ENCODE measurements at regions not wholly inside any gene's neighbourhood (a gene's known extent, or its start where the extent isn't known, plus 50 kb on each side); places are given as distances from the start of the nearest gene placed in this dataset.

- no peaks in the 10 kb centered on the region for H3K4me1 ChIP-seq
- H3K4me3 ChIP-seq (replicated peaks in 1 of 3): no peak overlapping the region
- intact Hi-C loops (cut with DNase I): no loop called here
- TF ChIP-seq CTCF (IDR thresholded peaks at IDR 0.05): no peak
- no peaks in the 10 kb centered on the region for H3K9me3 ChIP-seq
- no peaks in the 10 kb centered on the region for H3K36me3 ChIP-seq
- WGBS, 2 donors: 50 to 54% methylated on average over 1 of the region's 1 CpG
- no peak overlapping the region for H3K27ac ChIP-seq
- DNase-seq: no peak
- no peaks in the 10 kb centered on the region for H3K27me3 ChIP-seq
Measured at GRCh38 chrX:127596882-127597281, 455.3 kb downstream of the ACTRT1 start.

GRCh38 chrX:127578395-127578794, 473.8 kb downstream of the ACTRT1 start:
- no peaks in the 10 kb centered on the region for H3K4me1 ChIP-seq
- no peak overlapping the region for H3K27ac ChIP-seq
- intact Hi-C loops (cut with DNase I): no loop called here
- no peaks in the 10 kb centered on the region for H3K9me3 ChIP-seq
- no peaks in the 10 kb centered on the region for H3K36me3 ChIP-seq
- TF ChIP-seq POLR2A (IDR thresholded peaks at IDR 0.05): no peak
- TF ChIP-seq CTCF (IDR thresholded peaks at IDR 0.05): no peak
- H3K4me3 ChIP-seq (replicated peaks in 1 of 3): no peak overlapping the region
- DNase-seq: no peak
- no peaks in the 10 kb centered on the region for H3K27me3 ChIP-seq
- 100% methylated on average over 1 of the region's 1 CpG; no CpG with 5 or more reads in 1 of the 2 donors for WGBS, 2 donors

GRCh38 chrX:127577884-127578283, 474.3 kb downstream of the ACTRT1 start:
- DNase-seq: no peak
- intact Hi-C loops (cut with DNase I): no loop called here
- WGBS, 2 donors: 69 to 94% methylated on average over 6 of the region's 6 CpGs
- Histone ChIP-seq H3K27ac (no peak overlapping the region), H3K27me3 (no peaks in the 10 kb centered on the region), H3K9me3 (no peaks in the 10 kb centered on the region), H3K4me1 (no peaks in the 10 kb centered on the region), H3K36me3 (no peaks in the 10 kb centered on the region), H3K4me3 (replicated peaks in 1 of 3) (no peak overlapping the region)
- TF ChIP-seq CTCF (IDR thresholded peaks at IDR 0.05): no peak
- TF ChIP-seq POLR2A (IDR thresholded peaks at IDR 0.05): no peak

GRCh38 chrX:127574829-127575228, 477.4 kb downstream of the ACTRT1 start:
- Histone ChIP-seq H3K36me3 (no peaks in the 10 kb centered on the region), H3K4me3 (replicated peaks in 1 of 3) (no peak overlapping the region), H3K4me1 (no peaks in the 10 kb centered on the region), H3K9me3 (no peaks in the 10 kb centered on the region), H3K27me3 (no peaks in the 10 kb centered on the region), H3K27ac (no peak overlapping the region)
- no peak for TF ChIP-seq CTCF (IDR thresholded peaks at IDR 0.05)
- no peak for TF ChIP-seq POLR2A (IDR thresholded peaks at IDR 0.05)
- DNase-seq: no peak
- 21 to 53% methylated on average over 4 to 5 of the region's 7 CpGs for WGBS, 2 donors
- intact Hi-C loops (cut with DNase I): no loop called here

GRCh38 chrX:127572471-127572870, 479.7 kb downstream of the ACTRT1 start:
- Histone ChIP-seq H3K27ac (no peak overlapping the region), H3K27me3 (no peaks in the 10 kb centered on the region), H3K4me3 (replicated peaks in 1 of 3) (no peak overlapping the region), H3K36me3 (no peaks in the 10 kb centered on the region), H3K9me3 (no peaks in the 10 kb centered on the region), H3K4me1 (no peaks in the 10 kb centered on the region)
- no peak for DNase-seq
- 0 to 91% methylated on average over 1 of the region's 1 CpG for WGBS, 2 donors
- intact Hi-C loops (cut with DNase I): no loop called here
- TF ChIP-seq CTCF (IDR thresholded peaks at IDR 0.05): no peak
- no peak for TF ChIP-seq POLR2A (IDR thresholded peaks at IDR 0.05)
